Endodermal cell (in vitro differentiated cells): ENCODE measurements at regions not wholly inside any gene's neighbourhood (a gene's known extent, or its start where the extent isn't known, plus 50 kb on each side); places are given as distances from the start of the nearest gene placed in this dataset.

Source experiments
- DNase-seq: peaks from one replicate; pipeline ENCODE4 v3.0.0-alpha.2; 2017
- H3K27ac ChIP-seq: 2 replicates; pipeline ENCODE4 v1.5.1; 2013; ENCODE audit warnings: mild to moderate bottlenecking, low read depth, low read length, moderate library complexity
- H3K27me3 ChIP-seq: 2 replicates; pipeline ENCODE4 v1.6.1; 2013; ENCODE audit warnings: mild to moderate bottlenecking, low read length, moderate library complexity; ENCODE audit not compliant: insufficient read depth, control insufficient read depth, poor library complexity, severe bottlenecking
- H3K36me3 ChIP-seq: 2 replicates; pipeline ENCODE4 v1.7.0; 2013; ENCODE audit warnings: mild to moderate bottlenecking, low read length, moderate library complexity; ENCODE audit not compliant: control insufficient read depth, insufficient read depth
- H3K4me1 ChIP-seq: one replicate; pipeline ENCODE4 v1.7.0; 2013; ENCODE audit warnings: low read length; ENCODE audit not compliant: control insufficient read depth, insufficient read depth
- H3K4me3 ChIP-seq: 2 replicates; pipeline ENCODE4 v1.5.1; 2013; ENCODE audit warnings: mild to moderate bottlenecking, low read length, moderate library complexity
- H3K9ac ChIP-seq: 2 replicates; pipeline ENCODE4 v1.6.1; 2013; ENCODE audit warnings: mild to moderate bottlenecking, low read length, moderate library complexity; ENCODE audit not compliant: poor library complexity, severe bottlenecking; ENCODE audit errors: extremely low read depth
- H3K9me3 ChIP-seq: 2 replicates; pipeline ENCODE4 v1.6.1; 2013; ENCODE audit warnings: mild to moderate bottlenecking, low read length, moderate library complexity; ENCODE audit not compliant: control insufficient read depth
- H3K27ac Mint-ChIP-seq: 2 replicates; pipeline ENCODE4 v1.8.0; 2020; ENCODE audit warnings: mixed read lengths
- H3K27me3 Mint-ChIP-seq: 2 replicates; pipeline ENCODE4 v1.8.0; 2021; ENCODE audit warnings: mild to moderate bottlenecking, mixed read lengths; ENCODE audit not compliant: insufficient read depth
- H3K36me3 Mint-ChIP-seq: 2 replicates; pipeline ENCODE4 v1.8.0; 2020; ENCODE audit warnings: low read depth, mixed read lengths
- H3K4me1 Mint-ChIP-seq: 2 replicates; pipeline ENCODE4 v1.8.0; 2020; ENCODE audit warnings: mixed read lengths
- H3K4me3 Mint-ChIP-seq: 2 replicates; pipeline ENCODE4 v1.8.0; 2020; ENCODE audit warnings: mild to moderate bottlenecking, moderate library complexity, mixed read lengths
- H3K9me3 Mint-ChIP-seq: 2 replicates; pipeline ENCODE4 v1.8.0; 2020; ENCODE audit warnings: mild to moderate bottlenecking, mixed read lengths
- WGBS, 2 experiments: methylation state at CpG; one replicate each; pipeline versions ENCODE4 v1.1.5 to v1.1.7; 2013; ENCODE audit warnings: missing lambda C conversion rate in 2 of 2, mixed read lengths in 1 of 2; ENCODE audit not compliant: insufficient coverage in 1 of 2, insufficient read length in 1 of 2; 5-methylcytosine and 5-hydroxymethylcytosine counted together
- TF ChIP-seq, protein P1 (sequence below): fragments of 200-600 bp; sonication (generic); conservative IDR thresholded peaks from 2 replicates; pipeline ENCODE4 v1.5.0; 2021; ENCODE audit warnings: antibody characterized with exemption, mild to moderate bottlenecking

DNA sequence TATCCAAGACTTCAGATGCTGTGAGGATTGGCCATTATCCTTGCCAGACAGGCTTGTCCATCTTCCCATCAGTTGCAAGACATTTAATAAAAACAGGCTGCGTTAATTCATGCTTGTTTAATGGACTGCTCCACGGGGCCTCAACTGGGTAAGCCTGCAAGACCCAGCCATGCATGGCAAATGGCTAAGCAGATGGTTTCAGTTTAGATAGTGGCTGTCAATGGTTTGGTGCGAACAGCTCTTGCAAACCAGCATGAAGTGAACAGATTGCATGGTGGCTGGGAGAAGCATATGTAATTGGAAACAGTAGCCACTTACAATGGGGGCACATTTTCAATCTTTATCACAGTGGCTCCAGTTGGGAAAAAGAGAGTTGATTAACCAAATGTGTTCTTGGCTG, 628.2 kb upstream of the KLF4 start:
- no peaks in the 10 kb centered on the region for H3K4me1 ChIP-seq
- Mint-ChIP-seq H3K27ac (no peak overlapping the region), H3K4me3 (no peak overlapping the region), H3K4me1 (peaks cover 9% of the 10 kb centered on the region), H3K36me3 (no peaks in the 10 kb centered on the region), H3K27me3 (peaks cover 14% of the 10 kb centered on the region), H3K9me3 (no peaks in the 10 kb centered on the region)
- H3K9me3 ChIP-seq = no peaks in the 10 kb centered on the region
- no peaks in the 10 kb centered on the region for H3K36me3 ChIP-seq
- TF ChIP-seq, protein P1, sequence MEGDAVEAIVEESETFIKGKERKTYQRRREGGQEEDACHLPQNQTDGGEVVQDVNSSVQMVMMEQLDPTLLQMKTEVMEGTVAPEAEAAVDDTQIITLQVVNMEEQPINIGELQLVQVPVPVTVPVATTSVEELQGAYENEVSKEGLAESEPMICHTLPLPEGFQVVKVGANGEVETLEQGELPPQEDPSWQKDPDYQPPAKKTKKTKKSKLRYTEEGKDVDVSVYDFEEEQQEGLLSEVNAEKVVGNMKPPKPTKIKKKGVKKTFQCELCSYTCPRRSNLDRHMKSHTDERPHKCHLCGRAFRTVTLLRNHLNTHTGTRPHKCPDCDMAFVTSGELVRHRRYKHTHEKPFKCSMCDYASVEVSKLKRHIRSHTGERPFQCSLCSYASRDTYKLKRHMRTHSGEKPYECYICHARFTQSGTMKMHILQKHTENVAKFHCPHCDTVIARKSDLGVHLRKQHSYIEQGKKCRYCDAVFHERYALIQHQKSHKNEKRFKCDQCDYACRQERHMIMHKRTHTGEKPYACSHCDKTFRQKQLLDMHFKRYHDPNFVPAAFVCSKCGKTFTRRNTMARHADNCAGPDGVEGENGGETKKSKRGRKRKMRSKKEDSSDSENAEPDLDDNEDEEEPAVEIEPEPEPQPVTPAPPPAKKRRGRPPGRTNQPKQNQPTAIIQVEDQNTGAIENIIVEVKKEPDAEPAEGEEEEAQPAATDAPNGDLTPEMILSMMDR = no peak
- peak overlapping the region; percentile 65 for H3K27ac ChIP-seq
- H3K9ac ChIP-seq = no peak overlapping the region
- no peak overlapping the region for H3K4me3 ChIP-seq
- no peaks in the 10 kb centered on the region for H3K27me3 ChIP-seq
- 90 to 100% methylated on average over 3 of the region's 3 CpGs for WGBS, 2 experiments
- DNase-seq = no peak

GRCh38 chr9:108117306-108117705, 627.7 kb upstream of the KLF4 start:
- no peak overlapping the region for H3K4me3 ChIP-seq
- no peak for DNase-seq
- 83 to 95% methylated on average over 1 to 2 of the region's 2 CpGs for WGBS, 2 experiments
- H3K27ac ChIP-seq = no peak overlapping the region
- no peak overlapping the region for H3K9ac ChIP-seq
- no peak overlapping the region for H3K27ac Mint-ChIP-seq
- no peak overlapping the region for H3K4me3 Mint-ChIP-seq
- H3K4me1 Mint-ChIP-seq = peaks cover 9% of the 10 kb centered on the region
- H3K9me3 Mint-ChIP-seq = no peaks in the 10 kb centered on the region
- no peaks in the 10 kb centered on the region for H3K9me3 ChIP-seq
- no peaks in the 10 kb centered on the region for H3K36me3 ChIP-seq
- H3K36me3 Mint-ChIP-seq = no peaks in the 10 kb centered on the region
- no peaks in the 10 kb centered on the region for H3K4me1 ChIP-seq
- TF ChIP-seq, protein P1 = no peak
- H3K27me3 ChIP-seq = no peaks in the 10 kb centered on the region
- H3K27me3 Mint-ChIP-seq = peaks cover 14% of the 10 kb centered on the region

DNA sequence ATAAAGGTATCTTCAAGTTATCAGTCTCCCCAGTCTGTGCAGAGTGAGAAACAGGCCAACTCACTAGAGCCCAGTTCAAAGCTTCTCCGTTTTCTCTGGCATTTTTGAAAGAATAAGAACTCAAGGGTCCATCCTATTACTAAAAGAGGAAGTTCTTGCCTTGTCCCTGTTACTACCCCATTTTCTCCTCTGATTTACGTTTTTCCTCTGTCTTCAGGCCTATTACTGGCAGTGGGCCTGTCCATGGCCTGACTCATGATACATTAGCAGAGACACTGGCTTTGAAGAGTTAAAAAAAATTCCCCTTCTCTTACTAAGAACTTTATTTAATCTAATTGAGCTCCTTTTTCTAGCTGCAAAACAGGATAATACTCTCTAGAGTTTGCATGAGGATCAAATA, 624.0 kb upstream of the KLF4 start:
- Histone ChIP-seq H3K36me3 (no peaks in the 10 kb centered on the region), H3K27ac (no peak overlapping the region), H3K9ac (no peak overlapping the region), H3K9me3 (no peaks in the 10 kb centered on the region), H3K4me1 (peaks cover 12% of the 10 kb centered on the region), H3K4me3 (no peak overlapping the region), H3K27me3 (no peaks in the 10 kb centered on the region)
- no peak for DNase-seq
- Mint-ChIP-seq H3K4me1 (peaks cover 22% of the 10 kb centered on the region), H3K27ac (no peak overlapping the region), H3K36me3 (no peaks in the 10 kb centered on the region), H3K9me3 (no peaks in the 10 kb centered on the region), H3K4me3 (no peak overlapping the region), H3K27me3 (peaks cover 7% of the 10 kb centered on the region)
- TF ChIP-seq, protein P1 = no peak
- WGBS, 2 experiments = 93 to 94% methylated on average over 2 of the region's 2 CpGs
